CD4-positive, alpha-beta T cell treated with Interleukin-2 at 100 ng/mL for 4 hours (primary cell): ENCODE measurements at regions not wholly inside any gene's neighbourhood (a gene's known extent, or its start where the extent isn't known, plus 50 kb on each side); places are given as distances from the start of the nearest gene placed in this dataset.

Experiments
- DNase-seq: peaks from one replicate; pipeline ENCODE4 v3.0.0-alpha.2; 2020; ENCODE audit warnings: low spot score

DNA sequence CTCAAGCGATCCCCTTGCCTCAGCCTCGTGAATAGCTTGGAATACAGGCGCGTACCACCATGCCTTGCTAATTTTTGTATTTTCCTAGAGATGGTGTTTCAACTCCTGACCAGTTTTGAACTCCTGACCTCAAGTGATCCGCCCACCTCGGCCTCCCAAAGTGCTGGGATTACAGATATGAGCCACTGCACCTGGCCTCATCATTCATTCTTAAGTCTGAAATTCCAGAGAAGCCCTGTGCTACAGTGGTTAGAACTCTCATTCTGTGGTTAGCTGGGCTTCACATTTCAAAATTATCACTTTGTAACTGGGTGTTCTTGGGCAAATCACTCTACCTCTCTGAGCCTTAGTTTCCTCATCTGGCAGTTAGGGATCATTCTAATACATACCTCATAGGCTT is 86.1 kb upstream of the POU3F1 start:
- DNase-seq, result no peak

DNA sequence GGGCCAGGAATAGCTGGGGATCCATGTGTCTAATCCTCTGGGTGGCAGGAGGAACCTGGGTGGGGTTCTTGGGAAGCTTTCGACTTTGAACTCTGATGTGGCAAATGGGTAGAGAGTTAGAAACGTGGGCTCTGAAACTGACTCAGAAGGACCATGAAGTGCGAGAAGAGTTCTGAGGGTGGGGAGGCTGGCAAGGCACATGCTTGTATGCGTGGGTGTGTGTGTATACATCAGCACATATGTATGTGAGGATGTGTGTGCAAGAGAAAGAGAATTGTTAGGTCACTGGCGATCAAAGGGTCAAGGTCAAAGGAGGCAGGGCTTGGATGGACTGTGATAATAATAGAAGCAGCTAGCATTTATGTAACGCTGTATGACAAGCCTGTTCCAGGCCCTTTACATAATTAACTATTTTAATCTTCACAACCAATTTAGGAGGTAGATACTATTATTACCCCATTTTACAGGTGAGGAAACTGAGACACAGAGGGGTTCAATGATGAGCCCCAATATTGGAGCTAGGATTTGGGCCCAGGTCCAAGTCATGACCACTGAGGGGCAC is 84.5 kb upstream of the POU3F1 start:
- DNase-seq, result no peak

DNA sequence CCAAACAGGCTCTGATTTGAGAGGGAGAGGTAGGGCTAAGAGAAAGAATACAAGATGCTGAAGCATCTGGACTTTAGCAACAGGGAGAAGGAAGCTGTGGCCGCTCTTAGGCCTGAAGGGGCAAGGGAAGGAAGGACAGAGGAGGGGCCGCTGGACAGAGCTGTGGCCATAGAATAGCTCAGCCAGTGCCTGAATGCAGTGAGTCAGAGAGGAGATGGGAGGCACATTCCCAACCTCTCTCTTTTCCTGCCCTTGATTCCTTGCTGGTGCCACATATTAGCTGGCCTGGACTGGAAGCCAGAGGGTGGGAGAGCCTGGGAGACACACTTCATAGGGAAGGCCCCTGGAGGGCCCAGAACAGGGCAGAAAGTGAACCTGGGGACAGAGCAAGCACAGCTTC is 83.4 kb upstream of the POU3F1 start:
- no peak for DNase-seq

DNA sequence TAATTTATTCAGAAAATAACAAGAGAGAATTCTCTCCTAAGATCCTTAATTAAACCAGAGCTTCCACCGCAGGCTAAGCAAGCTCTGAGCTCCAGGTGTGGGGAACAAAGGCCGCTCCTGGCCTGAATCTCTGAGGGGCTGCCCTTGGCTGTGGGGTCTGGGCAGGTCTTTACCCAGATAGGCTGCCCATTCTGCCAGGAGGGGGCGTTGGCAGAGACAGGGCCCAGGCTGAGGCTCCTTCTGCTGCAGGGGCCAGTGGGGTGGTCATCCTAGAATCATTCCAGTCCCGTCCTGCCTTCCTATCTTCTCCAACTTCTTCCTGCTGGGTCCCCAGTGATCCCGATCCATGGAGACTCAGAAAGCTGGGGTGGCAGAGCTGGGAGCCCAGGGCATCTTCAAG is 82.9 kb upstream of the POU3F1 start:
- DNase-seq, result no peak

DNA sequence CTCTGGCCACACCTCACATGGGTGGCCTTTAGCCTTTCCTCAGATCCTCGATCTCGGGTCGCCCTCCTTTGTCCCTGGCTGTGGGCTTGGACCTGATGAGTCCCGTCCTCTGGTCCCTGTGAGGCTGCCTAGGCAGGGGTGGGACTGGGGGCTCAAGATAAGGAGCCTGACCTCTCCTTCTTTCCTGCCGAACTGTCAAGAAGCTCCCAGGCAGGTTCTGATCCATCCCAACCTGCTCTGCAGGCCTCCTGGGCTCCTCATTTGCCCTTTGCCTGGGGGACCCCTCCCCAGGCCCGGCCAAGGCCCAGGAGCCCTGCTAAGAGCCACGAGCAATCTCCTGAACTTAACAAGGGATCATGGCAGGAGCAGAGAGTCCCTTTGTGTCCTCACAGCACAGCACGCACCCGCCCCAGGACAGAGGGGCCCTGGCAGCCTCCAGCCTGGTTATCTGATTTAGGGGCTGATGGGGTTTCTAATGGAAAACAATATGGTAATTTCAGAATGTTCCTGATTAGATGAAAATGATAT is 82.4 kb upstream of the POU3F1 start:
- DNase-seq, result no peak

DNA sequence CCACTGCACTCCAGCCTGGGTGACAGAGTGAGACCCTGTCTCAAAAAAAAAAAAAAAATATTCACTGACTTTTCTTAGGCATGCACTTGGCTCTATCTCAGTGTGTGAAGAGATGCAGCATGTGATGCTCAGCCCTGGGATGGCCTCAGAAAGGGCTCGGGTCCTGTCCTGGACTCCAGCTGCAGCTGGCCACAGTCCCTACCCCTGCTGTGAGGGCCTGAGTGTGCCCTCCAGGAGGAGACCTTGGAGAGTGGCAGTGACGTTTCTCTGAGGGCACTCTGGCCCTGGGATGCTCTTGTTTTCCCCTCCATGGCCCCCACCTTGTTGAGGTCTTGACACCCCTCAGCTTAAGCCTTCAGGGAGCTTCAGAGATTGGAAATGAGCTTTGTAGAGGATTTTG is 81.9 kb upstream of the POU3F1 start:
- no peak for DNase-seq

DNA sequence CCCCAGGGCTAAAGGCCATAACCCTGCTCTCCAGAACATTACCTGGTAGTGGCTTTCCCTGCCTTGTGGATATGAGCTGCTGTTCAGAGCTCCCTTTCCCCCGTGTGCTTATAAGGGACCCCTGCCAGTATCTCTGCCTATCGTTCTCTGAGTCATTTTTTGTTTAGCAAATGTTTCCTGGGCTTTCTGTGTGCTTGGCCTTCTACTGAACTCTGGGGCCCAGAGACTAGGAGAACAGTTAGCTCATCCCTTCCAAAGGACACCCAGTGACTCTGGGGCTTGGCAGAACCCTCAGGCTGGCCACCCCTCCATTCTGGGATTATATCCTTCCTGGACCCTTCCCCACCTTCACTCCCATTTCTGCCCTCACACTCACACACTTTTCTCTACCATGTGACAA is 80.8 kb upstream of the POU3F1 start:
- DNase-seq, result no peak

DNA sequence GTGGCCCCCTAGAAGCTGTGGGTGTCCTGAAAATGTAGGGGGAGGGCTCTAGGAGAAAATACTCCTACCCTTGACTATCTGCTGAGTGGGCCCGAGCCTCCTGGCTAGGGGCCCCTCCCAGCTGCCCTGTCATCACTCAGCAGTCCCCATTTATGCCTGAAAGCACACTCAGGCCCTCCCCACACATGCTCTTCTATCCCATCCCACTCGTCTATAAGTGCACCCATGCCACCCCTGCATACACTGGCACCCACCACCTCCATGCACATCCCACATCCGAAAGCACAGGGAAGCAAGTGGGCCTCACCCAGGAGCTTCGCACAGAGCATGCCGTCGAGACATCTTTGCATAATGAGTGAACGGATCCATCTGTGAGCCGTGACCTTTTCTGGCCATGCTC is 80.4 kb upstream of the POU3F1 start:
- DNase-seq, result no peak

DNA sequence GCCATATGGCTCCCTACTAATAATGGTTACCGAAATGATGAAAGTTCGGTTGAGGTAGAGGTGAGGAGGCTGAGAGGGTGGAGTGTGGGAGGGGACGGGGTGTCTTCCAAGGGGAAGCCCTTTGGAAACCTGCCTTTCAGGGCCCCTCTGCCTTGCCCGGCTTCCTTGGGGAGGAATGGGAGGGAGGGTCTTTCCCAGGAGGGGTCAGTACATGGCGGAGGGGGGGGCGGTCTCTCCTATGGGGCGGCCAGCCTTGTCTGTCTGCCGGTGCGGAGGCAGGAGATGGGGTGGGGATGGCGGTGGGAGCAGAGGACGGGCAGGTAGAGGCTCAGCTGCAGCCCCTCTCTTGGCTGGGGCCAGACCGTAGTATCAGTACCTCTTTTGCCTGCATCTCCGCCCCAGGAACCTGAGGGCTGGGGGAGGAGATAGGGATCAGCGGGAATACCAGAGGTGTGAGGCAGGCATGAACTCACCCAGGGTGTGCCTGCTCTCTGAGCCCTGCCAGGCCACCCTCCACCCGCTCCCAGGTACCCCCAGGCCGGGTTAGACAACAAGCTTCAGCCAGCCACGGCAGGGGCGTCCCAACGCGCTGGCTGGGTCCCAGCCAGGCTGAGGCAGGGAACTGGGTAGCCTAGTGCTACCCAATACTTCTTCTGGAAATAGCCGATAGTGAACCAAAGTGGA is 79.4 kb upstream of the POU3F1 start:
- DNase-seq, result no peak

DNA sequence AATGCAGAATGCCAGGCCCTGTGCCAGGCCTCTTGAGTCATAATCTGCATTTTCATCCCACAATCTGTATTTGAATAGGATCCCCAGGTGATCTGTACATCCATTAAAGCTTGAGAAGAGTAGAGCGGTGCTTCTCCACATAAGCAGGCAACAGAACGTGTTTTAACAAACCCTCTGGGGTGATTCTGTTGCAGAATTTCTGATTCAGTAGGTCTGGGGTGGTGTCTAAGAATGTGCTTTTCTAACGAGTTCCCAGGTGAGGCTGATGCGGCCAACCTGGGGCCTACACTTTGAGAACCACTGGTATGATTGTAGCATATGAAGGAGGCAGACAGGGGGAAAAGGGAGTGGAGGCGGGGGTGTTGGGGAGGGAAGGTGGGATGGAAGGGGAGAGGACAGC is 78.4 kb upstream of the POU3F1 start:
- no peak for DNase-seq

DNA sequence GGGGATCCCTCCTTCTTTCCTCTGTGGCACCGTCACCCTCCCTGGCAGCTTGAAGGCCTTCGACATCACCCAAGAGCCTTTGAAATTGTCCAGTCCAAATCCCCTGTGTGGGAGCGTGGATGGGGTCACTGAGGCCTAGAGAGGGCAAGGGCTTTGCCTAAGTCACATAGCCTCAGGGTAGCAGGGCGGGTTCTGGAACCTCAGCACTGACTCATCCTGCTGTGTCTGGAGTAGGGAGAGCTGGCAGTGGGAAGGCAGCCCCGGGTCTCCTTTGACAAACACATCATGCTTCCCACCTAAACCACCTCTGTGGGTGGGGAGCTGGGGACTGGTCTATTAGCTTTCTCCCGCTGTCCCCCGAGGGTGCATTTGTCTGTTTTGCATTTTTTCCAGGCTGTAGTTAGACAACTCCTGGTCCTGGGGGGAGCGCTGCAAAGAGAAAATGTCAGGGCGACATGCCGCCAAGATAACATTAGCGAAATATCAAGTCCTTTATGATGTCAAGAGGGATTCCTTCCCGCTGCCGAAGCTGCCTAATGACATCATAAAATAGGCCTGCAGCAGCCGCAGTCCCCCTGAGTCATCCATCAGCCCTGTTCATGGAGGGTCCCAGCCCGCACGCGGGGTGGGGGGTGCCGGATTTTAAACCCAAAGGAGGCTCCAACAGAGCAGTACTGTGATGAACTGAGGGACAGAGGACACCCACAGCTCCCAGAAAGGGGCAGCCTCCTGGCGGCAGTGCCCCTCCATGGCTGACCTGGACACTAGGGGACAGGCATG is 77.0 kb upstream of the POU3F1 start:
- no peak for DNase-seq

DNA sequence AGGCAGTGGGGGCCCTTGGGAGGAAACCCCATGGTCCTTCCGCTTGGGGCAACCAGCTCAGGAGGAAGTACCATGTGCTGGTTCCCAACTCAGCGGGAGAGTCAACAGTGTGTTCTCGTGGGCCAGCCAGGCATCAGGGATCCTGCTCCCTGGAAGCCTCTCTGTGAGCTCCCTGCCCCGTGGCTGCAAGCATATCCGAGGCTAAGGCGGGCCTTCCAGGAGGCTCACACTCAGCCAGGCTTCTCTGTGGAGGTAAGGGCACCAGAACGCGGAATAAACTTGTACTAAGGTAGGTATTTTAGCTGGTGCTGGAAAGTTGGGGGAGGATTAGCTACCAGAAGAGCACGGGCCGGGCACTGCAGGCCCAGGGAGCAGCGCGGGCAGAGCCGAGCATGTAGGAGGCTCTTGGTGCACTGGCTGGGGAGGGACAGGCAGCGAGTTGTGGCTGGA is 74.7 kb upstream of the POU3F1 start:
- DNase-seq, result no peak

DNA sequence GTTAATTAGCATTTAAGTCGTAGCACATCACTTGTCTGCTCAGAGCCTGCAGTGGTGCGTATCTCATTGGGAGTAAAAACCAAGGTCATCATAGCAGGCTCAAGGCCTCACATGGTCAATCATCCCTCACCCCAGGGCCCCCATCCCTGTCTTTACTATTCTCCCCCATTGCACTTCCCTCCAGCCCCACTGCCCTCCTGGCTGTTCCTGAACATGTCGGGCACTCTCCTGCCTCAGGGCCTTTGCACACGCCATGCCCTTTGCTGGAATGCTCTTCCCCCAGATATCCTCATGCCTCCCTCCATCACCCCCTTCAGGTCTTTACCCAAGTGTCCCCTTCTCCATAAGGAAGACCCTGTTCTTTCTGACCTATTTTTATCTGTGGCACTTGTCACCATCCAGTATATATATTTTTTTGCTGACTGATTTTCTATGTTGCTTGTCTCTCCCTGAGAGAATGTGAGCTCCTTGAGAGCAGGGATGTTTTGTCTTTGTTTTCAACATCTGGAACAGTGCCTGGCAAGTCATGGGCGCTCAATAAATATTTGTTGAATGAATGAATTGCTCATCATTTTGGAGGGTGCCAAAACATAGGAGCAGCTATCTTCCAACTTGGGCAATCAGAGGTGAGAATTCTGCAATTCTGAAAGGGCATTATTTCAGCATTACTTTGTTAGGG is 74.1 kb upstream of the POU3F1 start:
- DNase-seq, result no peak

DNA sequence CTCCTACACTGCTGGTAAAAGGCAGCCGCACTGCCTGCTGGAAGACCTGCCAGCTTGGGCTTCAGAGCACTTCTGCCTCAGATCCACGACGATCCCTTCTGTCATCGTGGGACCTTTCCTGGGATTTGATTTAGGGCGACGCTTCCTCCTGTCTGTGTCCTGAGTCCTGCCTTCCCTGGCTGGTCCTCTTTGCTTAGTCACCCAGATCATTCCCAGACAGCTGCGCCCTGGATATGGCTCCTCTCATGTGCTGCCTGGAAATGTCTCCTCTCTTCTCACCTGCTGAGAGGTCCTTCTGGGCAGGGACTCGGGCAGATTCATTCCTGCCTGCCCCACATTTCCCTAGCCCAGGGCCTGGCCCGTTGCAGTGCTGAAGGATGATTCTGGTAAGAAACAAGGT is 72.4 kb upstream of the POU3F1 start:
- DNase-seq, result no peak

DNA sequence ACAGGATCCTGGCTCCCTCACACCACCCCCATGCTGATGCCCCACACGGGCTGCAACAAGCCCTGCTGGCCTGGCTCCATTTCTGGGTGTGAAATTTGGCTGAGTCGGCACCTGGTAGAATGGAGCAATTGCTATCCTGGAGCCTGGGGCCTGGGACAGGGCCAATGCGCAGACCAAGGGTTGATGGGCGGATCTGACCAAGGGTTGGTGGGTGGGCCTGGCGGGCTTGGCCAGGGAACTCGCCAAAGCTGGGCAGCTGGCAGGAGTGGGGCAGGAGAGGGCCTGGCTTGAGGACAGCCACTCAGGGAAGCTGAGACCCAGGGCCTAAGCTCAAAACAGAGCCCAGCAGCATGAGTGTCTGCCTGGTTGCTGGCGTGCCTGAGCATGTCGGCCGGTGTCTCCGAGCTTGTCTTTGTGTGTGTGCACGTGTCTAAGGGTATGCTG is 70.9 kb upstream of the POU3F1 start:
- DNase-seq, result no peak

DNA sequence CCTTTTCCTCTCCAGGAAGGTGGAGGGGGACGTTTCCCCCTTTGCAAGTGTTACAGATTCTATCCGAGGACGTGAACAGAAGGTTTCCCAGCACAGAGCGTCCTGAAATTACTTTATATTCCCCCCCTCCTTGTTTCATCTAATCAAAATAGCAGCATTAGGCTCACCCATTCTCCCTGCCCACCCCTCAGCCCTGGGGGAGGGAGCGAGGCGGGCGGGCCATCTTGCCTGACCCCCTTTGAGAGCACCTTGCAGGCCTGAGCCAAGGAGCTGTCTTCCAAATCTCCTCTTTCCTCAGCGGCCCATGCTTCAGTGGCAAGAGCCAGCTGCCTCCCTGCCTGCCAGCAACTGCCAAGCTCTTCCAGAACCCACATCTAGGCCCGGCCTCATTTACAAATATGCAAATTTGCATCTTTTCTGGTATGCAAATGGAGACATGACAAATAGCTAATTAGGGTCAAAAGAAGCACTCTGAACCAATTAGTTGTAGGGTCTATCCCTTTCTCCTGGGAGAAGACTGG is 69.1 kb upstream of the POU3F1 start:
- no peak for DNase-seq

DNA sequence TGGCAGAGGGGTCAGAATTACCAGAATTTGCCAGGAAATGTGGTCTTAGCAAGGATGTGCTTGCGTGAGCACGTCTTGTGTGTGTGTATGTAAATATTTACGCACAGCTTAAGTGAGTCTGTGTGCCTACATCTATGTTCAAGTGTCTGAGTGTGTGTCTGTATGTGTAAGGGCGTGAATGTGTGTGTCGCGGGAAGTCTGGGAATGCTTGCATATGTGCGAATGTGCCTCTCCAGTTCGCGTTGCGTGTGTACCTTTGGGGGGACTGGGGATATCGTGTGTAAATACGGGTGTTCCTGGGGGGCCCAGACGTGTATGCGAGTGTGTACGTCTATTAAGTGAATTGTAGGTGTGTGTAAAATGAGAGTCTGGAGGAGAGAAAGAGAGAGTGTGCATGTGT is 68.6 kb upstream of the POU3F1 start:
- DNase-seq, result no peak

DNA sequence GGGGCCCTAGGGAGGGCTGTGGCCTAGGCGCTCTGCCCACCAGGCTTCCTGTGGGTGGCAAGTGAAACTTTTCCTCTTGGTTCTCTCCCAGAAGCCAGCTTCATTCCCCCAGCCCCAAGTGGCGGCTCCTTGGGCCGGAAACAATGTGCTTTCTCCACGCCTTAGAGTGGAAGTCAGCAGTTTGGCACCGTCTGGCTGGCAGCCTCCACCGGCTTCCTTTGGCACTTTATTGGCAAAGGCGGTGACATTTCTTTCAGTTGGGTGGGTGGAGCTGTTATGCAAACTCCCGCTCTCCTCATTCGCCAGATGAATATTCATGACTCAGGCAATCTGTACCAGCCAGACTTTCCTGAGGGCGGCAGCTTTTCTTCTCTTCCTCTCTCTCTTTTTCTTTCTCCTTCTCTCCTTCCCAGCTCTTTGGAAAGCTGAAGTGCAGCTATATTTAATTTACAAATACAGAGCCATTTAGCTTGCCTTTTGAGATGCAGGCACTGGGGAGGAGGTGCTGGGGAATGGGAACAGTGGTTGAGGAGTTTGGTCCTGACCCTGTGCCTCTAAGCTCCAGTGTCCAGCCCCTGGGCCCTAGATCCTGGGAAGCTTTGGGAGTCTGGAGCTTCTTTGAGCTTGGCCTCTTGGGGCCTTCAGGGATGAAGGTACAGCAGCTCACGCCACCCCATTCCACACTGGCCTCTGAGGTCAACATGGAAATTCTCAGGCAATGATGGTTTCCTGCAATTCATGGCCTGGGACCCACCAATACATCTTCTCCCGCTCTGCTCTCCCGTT is 67.8 kb upstream of the POU3F1 start:
- DNase-seq, result no peak

DNA sequence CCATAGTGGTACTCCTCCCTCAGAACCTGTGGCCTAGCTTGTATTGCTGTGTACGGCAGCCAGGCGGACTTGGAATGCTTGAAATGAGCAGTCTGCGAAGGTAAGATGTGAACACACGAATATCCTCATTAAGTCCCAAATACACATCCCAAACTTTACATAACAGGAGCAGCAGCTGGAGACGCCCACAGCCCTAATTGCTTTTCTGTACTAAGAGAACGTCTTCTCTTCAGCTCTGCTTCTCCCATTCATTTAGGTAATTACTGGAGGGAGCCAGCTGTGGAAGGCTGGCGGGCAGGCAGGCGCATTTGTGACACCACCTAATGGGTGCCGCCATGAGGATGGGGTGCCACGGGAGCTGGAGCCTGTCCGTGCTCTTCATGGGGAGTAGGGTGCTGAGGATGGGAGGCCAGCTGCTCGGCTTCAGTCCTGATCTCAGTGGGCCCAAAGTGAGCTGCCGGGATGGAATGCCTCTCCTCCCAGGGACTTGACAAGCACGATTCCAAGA is 66.6 kb upstream of the POU3F1 start:
- DNase-seq, result no peak

DNA sequence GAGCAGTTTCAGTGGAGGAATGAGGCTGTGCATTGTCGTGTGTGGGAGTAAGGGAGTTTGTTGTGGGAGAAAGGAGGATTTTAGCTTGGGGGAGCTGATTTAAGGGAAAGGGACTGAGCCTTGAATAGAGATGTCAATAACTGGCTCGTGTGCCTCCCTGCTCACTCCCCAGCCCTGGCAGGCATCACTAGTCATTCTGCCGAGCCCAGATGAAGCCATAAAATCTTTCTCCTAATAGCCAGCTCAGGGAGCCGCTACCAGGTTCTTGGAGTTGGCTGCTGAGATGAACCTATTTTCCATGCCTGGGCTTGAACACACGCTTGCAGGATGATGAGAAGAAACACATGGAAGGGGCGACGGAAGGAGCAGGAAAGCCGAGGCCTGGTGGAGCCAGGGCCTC is 65.0 kb upstream of the POU3F1 start:
- DNase-seq, result no peak

DNA sequence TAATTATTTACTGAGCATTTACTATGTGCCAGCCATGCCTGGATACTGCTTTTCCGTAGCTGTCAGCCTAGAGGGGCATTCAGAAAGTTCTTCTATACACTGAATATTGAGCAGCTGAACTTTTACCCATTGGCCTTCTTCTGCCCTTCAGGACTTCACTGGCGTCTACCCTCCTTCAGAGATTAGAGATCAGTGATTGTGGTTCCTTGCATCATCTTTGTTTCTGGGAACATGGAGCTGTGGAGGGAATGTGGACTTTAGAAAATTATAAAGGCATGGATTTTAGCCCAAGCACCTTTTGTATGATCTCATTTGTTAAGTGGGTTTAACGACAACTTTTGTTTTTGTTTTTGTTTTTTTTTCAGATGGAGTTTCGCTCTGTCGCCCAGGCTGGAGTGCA is 58.7 kb upstream of the POU3F1 start:
- DNase-seq, result no peak
